H54 (cell line): ENCODE measurements at regions not wholly inside any gene's neighbourhood (a gene's known extent, or its start where the extent isn't known, plus 50 kb on each side); places are given as distances from the start of the nearest gene placed in this dataset.

Experiments used
- DNase-seq: peaks from one replicate; pipeline ENCODE4 v3.0.0; 2011; ENCODE audit warnings: low spot score, mixed read lengths; ENCODE audit not compliant: insufficient read length
- FAIRE-seq: peaks from 3 replicates; lab custom pipeline; 2011; peaks lifted over from hg19 to GRCh38; lab: Jason Lieb, UNC
- POLR2A ChIP-seq: IDR thresholded peaks from 2 replicates; pipeline ENCODE4 v1.6.1; 2011; ENCODE audit warnings: low read depth, mild to moderate bottlenecking, low read length

DNA sequence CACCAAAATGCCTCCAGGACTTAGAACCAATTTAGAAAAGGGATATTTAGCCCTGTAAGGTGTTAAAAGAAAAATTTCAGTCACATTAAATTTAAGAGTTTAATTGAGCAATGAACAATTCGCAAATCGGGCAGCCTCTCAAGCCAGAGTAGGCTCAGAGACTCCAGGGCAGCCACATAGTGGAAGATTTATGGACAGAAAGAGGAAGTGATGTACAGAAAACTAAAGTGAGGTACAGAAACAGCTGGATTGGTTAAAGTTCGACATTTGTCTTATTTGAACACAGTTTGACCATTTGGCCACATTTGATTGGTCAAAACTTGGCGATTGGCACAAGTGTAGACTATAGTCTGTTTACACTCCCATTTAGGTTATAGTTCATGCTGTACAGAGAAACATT, 525.9 kb upstream of the ZNF608 start:
- TF ChIP-seq POLR2A: no peak
- DNase-seq (no peak), FAIRE-seq (no peak)

DNA sequence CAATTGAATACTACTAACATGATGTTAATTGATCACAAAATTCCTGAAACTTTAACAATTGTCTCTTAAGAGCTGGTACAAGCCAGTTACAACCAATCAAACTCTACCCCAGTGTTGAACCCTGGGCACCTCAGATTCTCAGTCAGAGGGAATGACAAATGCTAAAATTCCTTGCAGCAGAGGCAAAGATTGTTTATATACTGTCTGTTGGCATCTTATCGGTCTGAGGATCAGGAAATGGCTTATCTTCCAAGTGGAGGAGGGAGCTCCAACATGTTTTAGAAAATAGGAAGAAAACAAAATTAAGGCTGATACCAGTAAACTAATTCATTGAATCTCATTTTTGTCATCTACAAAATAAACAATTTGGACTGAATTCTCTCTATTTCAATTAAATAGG, 527.8 kb upstream of the ZNF608 start:
- FAIRE-seq (no peak), DNase-seq (no peak)
- TF ChIP-seq POLR2A: no peak

DNA sequence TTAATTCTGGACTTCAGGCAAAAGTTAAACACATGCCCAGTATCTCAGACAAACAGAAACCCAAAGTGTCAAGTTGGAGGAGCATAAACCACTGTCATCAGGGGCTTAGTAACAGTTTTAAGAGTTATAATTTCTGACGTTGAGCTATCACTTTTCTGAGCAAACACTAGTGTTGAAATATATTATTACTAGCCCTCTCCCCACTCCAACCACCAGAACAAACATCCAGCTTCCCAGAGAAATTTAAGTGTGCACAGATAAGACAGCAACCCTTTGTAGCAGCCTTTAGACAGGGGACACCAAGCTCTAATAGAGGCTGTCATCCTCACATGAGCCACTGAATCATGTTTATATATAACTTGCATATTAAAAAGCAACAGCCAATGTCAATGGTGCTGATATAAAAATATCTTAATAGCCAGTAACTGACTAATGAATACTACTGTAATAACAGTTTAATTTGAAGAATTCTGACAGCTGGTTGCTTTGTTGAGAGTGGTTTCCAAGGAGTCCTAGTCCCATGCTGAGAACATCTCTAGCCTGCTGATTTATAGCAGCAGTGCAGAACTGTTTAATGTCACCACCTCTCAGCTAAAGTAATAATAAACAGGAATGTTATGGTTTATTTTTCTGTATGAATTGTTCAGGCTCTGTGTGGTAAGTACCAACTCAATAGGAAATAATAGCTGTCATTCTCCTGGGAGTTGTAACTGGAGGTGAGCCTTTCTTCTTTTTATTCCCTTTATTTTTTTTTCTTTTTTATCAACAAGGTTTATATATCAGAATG, 528.7 kb upstream of the ZNF608 start:
- FAIRE-seq (no peak), DNase-seq (no peak)
- no peak for TF ChIP-seq POLR2A

- no peak for TF ChIP-seq POLR2A
- DNase-seq (no peak), FAIRE-seq (no peak)
Measured at GRCh38 chr5:125275725-125276090, 529.3 kb upstream of the ZNF608 start.

DNA sequence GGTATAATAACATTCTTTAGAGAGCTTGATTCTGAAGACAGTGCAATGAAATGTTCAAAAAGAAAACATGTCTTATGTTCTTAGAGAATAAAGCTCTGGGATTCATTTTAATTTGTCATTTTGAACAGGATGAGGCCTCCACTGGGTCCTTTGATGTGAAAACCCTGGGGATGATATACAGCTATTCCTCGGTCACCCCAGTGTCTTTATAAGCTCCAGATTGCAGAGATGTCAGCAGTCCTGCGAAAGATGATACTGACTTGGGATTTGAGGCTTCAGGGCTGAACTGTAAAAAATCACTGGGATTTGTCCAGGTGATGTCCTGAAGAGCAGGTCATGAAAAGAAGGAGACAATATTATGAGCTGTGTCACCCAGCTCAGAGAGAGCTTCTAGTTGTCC, 529.7 kb upstream of the ZNF608 start:
- no peak for DNase-seq
- no peak for TF ChIP-seq POLR2A
- no peak for FAIRE-seq

- FAIRE-seq: peak; percentile 84
- no peak for TF ChIP-seq POLR2A
- DNase-seq: peak; percentile 37
Measured at GRCh38 chr5:125277494-125278154, 531.2 kb upstream of the ZNF608 start.

GRCh38 chr5:125278711-125279110, 532.3 kb upstream of the ZNF608 start:
- DNase-seq (no peak), FAIRE-seq (no peak)
- TF ChIP-seq POLR2A: no peak

DNA sequence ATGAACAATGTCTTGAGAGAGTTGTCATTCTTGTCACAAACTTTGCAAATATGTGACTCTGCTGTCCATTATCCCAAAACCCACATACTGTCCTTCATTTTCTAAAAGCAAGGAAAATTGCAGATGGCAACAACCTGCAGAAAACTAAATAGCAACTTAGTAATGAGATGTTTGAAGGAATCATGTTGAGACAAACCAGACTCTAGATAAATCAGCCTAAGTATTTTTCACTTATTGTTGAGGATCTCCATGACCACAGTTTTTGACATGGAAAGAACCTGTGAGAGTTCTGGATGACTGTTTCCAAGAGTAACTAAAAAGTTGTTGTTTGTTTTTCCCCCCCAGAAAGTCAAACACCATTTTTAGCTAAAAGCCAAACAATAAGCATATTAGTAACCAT, 535.2 kb upstream of the ZNF608 start:
- TF ChIP-seq POLR2A: no peak
- FAIRE-seq: no peak
- no peak for DNase-seq

DNA sequence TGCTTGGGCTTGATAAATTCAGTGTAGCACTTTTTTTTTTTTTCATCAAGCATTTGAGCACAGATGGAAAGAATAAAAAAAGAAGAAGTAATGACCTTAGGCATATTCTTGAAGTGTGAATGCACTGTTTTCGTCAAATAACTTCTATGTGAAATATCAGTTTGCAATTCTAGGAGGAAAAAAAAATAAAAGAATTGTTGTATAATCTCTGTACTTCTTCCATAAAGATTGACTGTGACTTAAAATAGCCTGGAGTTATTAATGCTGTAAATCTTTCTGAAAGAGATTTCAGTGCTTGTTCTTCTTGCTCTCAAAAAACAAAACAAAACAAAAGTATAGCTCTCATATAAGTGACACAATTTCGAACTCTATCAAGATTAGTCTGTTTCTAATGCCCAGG, 536.9 kb upstream of the ZNF608 start:
- DNase-seq (no peak), FAIRE-seq (no peak)
- no peak for TF ChIP-seq POLR2A

- no peak for DNase-seq
Measured at GRCh38 chr5:125286271-125286670, 539.8 kb upstream of the ZNF608 start.

DNA sequence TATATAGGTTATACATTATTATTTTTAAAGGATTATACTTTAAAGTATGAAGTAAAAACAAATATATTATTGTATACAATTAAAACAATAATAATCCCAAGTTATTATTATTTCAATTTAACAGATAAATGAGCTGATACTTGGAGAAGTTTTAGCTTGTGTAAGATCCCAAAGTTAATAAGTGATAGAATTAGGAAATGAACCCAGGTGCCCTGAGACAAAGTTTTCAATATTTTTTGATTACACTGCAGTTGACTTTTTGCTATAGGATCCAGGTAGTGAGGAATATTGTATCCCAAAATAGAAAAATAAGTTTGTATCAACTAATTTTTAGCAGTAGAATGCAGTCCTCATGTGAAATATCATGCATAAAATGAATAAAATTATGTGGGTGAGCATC, 543.2 kb upstream of the ZNF608 start:
- no peak for TF ChIP-seq POLR2A
- DNase-seq (no peak), FAIRE-seq (no peak)

More at GRCh38 chr5:125286271-125286670, 539.8 kb upstream of the ZNF608 start:
- no peak for TF ChIP-seq POLR2A
- FAIRE-seq: no peak

DNA sequence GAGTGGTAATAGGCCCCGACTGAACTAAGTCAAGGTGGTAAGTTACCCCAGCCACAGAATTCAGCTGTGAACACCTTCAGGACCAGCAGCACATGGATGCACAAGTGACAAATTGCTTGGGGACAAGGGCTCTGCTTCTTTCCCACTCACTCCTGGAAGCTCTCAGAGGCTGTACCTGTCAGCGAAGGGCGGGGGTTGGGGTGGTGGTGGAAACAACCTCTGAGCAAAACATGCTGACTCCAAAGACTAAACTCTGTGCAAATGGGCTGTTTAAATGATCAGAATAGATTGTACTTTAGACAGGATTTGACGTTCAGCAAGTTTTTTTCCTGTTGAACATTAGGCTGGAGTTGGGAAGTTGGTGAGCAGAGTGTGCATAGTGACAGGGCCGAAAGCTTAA, 544.5 kb upstream of the ZNF608 start:
- no peak for DNase-seq
- no peak for FAIRE-seq
- TF ChIP-seq POLR2A: no peak

- no peak for DNase-seq
- no peak for TF ChIP-seq POLR2A
- no peak for FAIRE-seq
Measured at GRCh38 chr5:125291447-125291846, 545.0 kb upstream of the ZNF608 start.

GRCh38 chr5:125293223-125293622, 546.8 kb upstream of the ZNF608 start:
- TF ChIP-seq POLR2A: no peak
- FAIRE-seq: no peak
- no peak for DNase-seq

- no peak for DNase-seq
- FAIRE-seq: no peak
- no peak for TF ChIP-seq POLR2A
Measured at GRCh38 chr5:125293726-125294125, 547.3 kb upstream of the ZNF608 start.
